AG04449 (cell line): ENCODE measurements at regions not wholly inside any gene's neighbourhood (a gene's known extent, or its start where the extent isn't known, plus 50 kb on each side); places are given as distances from the start of the nearest gene placed in this dataset.

Source experiments
- CTCF ChIA-PET: fragments of 350-600 bp; formaldehyde crosslinking; extraction: SDS; loops from one replicate; lab custom pipeline; 2021; ENCODE audit warnings: antibody characterized with exemption; lab: Yijun Ruan, JAX
- POLR2A ChIA-PET: fragments of 400-600, 350-600 bp; formaldehyde crosslinking; extraction: SDS; loops from one replicate; lab custom pipeline; 2020; ENCODE audit warnings: antibody characterized with exemption, inconsistent platforms; lab: Yijun Ruan, JAX
- DNase-seq: peaks from one replicate; pipeline ENCODE4 v3.0.0-alpha.2; 2010; ENCODE audit warnings: low read depth, low spot score
- H3K4me3 ChIP-seq: 2 replicates; pipeline ENCODE4 v1.5.1; 2011; ENCODE audit warnings: low read depth, mild to moderate bottlenecking, control low read depth, low read length
- TF ChIP-seq, protein P1 (sequence below): IDR thresholded peaks from one replicate; pipeline ENCODE4 v1.5.1; 2011; ENCODE audit warnings: mild to moderate bottlenecking, moderate library complexity, low read length, control low read depth, inconsistent platforms; ENCODE audit not compliant: insufficient read depth; ENCODE audit errors: missing control alignments

DNA sequence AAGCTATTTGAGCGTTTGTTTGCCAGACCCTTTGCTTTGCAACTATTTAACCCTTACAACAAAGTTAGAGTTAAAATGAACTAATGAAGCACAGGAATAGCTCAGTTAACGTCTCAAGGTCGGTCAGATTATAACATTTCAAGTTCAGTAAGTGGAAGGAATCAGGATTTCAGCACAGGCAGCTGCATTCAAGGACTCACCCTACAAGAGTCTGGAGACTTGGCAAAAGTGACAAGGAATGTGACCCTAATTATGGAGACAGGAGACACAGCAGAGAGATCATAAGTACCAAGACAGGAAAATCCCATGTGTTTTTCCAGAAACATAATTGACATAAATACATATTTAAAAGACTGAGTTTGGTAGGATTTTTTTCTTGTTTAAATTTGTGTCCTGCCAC, 1481.7 kb downstream of the TECRL start:
- TF ChIP-seq, protein P1, sequence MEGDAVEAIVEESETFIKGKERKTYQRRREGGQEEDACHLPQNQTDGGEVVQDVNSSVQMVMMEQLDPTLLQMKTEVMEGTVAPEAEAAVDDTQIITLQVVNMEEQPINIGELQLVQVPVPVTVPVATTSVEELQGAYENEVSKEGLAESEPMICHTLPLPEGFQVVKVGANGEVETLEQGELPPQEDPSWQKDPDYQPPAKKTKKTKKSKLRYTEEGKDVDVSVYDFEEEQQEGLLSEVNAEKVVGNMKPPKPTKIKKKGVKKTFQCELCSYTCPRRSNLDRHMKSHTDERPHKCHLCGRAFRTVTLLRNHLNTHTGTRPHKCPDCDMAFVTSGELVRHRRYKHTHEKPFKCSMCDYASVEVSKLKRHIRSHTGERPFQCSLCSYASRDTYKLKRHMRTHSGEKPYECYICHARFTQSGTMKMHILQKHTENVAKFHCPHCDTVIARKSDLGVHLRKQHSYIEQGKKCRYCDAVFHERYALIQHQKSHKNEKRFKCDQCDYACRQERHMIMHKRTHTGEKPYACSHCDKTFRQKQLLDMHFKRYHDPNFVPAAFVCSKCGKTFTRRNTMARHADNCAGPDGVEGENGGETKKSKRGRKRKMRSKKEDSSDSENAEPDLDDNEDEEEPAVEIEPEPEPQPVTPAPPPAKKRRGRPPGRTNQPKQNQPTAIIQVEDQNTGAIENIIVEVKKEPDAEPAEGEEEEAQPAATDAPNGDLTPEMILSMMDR, result no peak
- no peak overlapping the region for H3K4me3 ChIP-seq
- CTCF ChIA-PET, result no interaction called here
- no peak for DNase-seq
- POLR2A ChIA-PET, result no interaction called here

DNA sequence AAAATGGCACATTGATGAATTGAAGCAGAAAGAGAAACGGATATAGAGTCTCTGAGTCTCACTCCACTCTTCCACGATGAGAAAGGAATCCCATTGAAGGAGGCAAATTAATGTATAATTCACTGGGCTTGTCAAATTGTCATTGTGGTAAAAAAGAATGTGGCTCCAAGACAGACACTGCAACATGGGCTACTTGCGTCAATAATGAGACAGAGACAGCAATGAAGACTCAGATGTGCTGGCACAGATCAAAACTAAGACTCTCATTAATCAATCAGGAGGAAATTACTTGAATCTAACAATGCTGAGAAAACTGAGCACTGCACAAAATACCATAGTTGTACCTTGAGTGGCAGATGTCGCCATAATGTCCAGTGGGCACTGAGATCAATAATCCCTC, 1485.5 kb downstream of the TECRL start:
- CTCF ChIA-PET, result no interaction called here
- TF ChIP-seq, protein P1, result no peak
- H3K4me3 ChIP-seq, result no peak overlapping the region
- DNase-seq, result no peak
- POLR2A ChIA-PET, result no interaction called here

DNA sequence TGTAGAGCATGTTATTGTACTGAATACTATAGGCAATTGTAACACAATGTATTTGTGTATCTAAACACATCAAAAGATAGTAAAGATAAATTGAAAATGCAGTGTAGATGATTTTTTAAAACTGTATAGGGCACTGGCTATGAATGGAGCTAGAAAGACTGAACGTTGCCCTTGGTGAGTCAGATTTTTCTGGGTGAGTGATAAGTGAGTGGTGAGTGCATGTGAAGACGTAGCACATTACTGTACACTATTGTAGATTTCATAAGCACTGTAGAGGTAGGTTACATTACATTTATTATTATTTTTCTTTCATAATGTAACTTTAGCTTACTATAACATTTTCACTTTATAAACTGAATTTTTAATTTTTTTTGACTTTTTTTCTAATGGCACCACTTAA, 1491.6 kb downstream of the TECRL start:
- TF ChIP-seq, protein P1, result no peak
- CTCF ChIA-PET, result no interaction called here
- POLR2A ChIA-PET, result no interaction called here
- no peak overlapping the region for H3K4me3 ChIP-seq
- DNase-seq, result no peak

DNA sequence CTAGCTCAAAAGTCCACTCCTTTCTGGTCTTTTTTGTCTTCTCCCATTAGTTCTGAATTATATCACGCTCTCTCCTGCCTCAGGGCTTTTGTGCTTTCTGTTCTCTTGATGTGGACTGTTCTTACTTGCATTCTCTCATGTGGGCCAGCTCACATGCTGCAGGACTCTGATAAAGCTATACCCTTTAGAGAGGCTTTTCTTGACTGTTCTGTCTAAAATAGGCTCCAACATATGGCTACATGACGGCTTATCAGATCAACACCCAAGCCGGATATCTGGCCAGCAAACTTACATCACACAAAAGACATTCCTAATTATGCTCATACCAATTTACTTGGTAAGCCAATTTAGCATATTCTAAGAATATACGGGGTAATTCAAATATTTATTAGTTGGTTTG, 1494.5 kb downstream of the TECRL start:
- CTCF ChIA-PET, result no interaction called here
- TF ChIP-seq, protein P1, result no peak
- H3K4me3 ChIP-seq, result no peak overlapping the region
- POLR2A ChIA-PET, result no interaction called here
- no peak for DNase-seq

DNA sequence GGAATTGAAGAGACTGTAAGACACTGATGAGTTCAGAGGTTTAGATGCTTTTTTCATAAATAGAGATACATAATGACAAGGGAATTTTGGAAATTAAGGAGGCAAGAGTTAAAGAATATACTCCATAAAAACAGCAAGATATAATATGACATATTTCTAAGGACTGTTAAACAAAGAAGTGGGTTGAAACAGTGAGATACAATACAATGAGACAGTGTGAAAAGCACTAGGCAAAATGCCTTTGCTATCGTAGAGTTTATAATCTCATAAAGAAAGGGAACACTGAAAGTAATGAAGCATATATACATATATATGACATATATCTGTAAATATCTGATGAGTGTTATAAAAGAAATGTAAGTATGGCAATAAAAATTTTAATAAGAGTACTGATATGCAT, 1496.2 kb downstream of the TECRL start:
- no peak overlapping the region for H3K4me3 ChIP-seq
- DNase-seq, result no peak
- CTCF ChIA-PET, result no interaction called here
- TF ChIP-seq, protein P1, result no peak
- POLR2A ChIA-PET, result no interaction called here

DNA sequence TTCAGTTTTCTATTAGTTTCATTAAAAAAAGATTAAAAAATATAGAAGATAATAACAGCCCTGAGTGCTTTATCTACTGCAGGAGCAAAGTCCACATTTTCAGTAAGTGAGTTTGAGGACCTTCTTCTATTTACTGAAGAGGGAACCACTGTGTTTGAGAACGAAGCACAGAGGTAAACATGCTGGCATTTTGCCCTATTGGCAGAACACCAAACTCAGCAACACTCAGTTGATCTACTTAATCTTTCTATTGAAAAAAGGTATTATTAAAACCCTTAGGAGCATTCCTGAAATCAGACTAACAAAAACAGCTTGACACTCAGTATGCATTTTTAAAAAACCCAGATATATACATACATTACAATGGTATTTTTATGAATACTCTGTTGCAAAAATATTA, 1496.7 kb downstream of the TECRL start:
- TF ChIP-seq, protein P1, result no peak
- DNase-seq, result no peak
- no peak overlapping the region for H3K4me3 ChIP-seq
- CTCF ChIA-PET, result no interaction called here
- POLR2A ChIA-PET, result no interaction called here
